Fibroblast of lung (primary cell): ENCODE measurements at regions not wholly inside any gene's neighbourhood (a gene's known extent, or its start where the extent isn't known, plus 50 kb on each side); places are given as distances from the start of the nearest gene placed in this dataset.

ENCODE experiments used
- DNase-seq, 2 donors: peaks; one replicate each; pipeline versions ENCODE4 v3.0.0 to v3.0.0-alpha.2; 2010; ENCODE audit warnings: low read depth in 2 of 2
- H2AFZ ChIP-seq: 2 replicates; pipeline ENCODE4 v1.5.1; 2012; ENCODE audit warnings: low read length, control low read depth, inconsistent platforms
- H3K27ac ChIP-seq: 2 replicates; pipeline ENCODE4 v1.5.1; 2011; ENCODE audit warnings: low read length, control low read depth; ENCODE audit not compliant: insufficient read depth
- H3K27me3 ChIP-seq: 2 replicates; pipeline ENCODE4 v1.5.1; 2011; ENCODE audit warnings: mild to moderate bottlenecking, low read length; ENCODE audit not compliant: control insufficient read depth, insufficient read depth
- H3K36me3 ChIP-seq: 2 replicates; pipeline ENCODE4 v1.5.1; 2011; ENCODE audit warnings: low read length; ENCODE audit not compliant: control insufficient read depth, insufficient read depth
- H3K4me1 ChIP-seq: 2 replicates; pipeline ENCODE4 v1.5.1; 2011; ENCODE audit warnings: low read length; ENCODE audit not compliant: control insufficient read depth, insufficient read depth; ENCODE audit errors: extremely low read depth
- H3K4me2 ChIP-seq: 2 replicates; pipeline ENCODE4 v1.5.1; 2011; ENCODE audit warnings: low read length, control low read depth; ENCODE audit not compliant: insufficient read depth; ENCODE audit errors: extremely low read depth
- H3K4me3 ChIP-seq, 4 experiments: fragments of 200-600 bp in 1 of 4; sonication (generic) in 1 of 4; replicated peaks in 1 of 4; 2 replicates each; pipeline ENCODE4 v1.5.1; 2011 to 2016; ENCODE audit warnings: low read length in 4 of 4, low read depth in 3 of 4, mild to moderate bottlenecking in 3 of 4, control low read depth in 2 of 4, inconsistent platforms in 1 of 4, mixed read lengths in 1 of 4; ENCODE audit not compliant: insufficient read depth in 1 of 4; ENCODE audit errors: control extremely low read depth in 1 of 4
- H3K79me2 ChIP-seq: 2 replicates; pipeline ENCODE4 v1.5.1; 2012; ENCODE audit warnings: mild to moderate bottlenecking, low read length, inconsistent platforms; ENCODE audit not compliant: control insufficient read depth, insufficient read depth
- H3K9ac ChIP-seq: 2 replicates; pipeline ENCODE4 v1.5.1; 2011; ENCODE audit warnings: mild to moderate bottlenecking, low read length, control low read depth; ENCODE audit not compliant: insufficient read depth
- H3K9me3 ChIP-seq: 2 replicates; pipeline ENCODE4 v1.5.1; 2012; ENCODE audit warnings: low read depth, low read length; ENCODE audit not compliant: control insufficient read depth, insufficient read depth
- H4K20me1 ChIP-seq: 2 replicates; pipeline ENCODE4 v1.5.1; 2011; ENCODE audit warnings: low read length; ENCODE audit not compliant: control insufficient read depth, insufficient read depth; ENCODE audit errors: extremely low read depth
- EZH2 ChIP-seq: IDR thresholded peaks from 2 replicates; pipeline ENCODE4 v1.5.1; 2012; ENCODE audit warnings: low read length, control low read depth, mild to moderate bottlenecking; ENCODE audit errors: missing control alignments
- TF ChIP-seq, protein P1 (sequence below), 2 donors: IDR thresholded peaks in 1 of 2; conservative IDR thresholded peaks in 1 of 2; 1 replicate in 1 of 2; 2 replicates in 1 of 2; pipeline ENCODE4 v1.5.1; 2011 to 2012; ENCODE audit warnings: low read length in 2 of 2, control low read depth in 1 of 2, inconsistent platforms in 1 of 2, low read depth in 1 of 2, mild to moderate bottlenecking in 1 of 2

DNA sequence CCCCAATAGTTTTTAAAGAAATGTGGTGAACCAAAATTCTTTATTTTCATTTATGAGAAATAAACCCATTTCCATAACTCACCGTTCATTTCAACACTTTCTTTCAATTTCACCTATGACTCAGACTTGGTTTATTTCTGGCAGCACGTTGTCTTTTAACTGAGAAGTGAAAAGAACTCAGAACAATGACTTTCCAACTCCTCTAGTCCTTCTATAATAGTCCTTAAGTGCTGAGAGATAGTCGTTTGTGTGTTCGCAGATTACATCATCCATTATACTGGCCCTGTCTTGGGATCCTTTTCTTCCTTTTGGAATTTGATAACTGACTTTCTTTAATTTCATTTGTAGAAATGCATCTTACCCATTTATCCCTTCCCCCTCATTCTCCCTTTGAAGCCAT, 113.6 kb downstream of the GLUD2 start:
- no peaks in the 10 kb centered on the region for H3K27me3 ChIP-seq
- no peak overlapping the region for H2AFZ ChIP-seq
- no peak overlapping the region for H3K4me3 ChIP-seq
- no peak overlapping the region for H3K27ac ChIP-seq
- H3K4me1 ChIP-seq, result no peaks in the 10 kb centered on the region
- TF ChIP-seq, protein P1, sequence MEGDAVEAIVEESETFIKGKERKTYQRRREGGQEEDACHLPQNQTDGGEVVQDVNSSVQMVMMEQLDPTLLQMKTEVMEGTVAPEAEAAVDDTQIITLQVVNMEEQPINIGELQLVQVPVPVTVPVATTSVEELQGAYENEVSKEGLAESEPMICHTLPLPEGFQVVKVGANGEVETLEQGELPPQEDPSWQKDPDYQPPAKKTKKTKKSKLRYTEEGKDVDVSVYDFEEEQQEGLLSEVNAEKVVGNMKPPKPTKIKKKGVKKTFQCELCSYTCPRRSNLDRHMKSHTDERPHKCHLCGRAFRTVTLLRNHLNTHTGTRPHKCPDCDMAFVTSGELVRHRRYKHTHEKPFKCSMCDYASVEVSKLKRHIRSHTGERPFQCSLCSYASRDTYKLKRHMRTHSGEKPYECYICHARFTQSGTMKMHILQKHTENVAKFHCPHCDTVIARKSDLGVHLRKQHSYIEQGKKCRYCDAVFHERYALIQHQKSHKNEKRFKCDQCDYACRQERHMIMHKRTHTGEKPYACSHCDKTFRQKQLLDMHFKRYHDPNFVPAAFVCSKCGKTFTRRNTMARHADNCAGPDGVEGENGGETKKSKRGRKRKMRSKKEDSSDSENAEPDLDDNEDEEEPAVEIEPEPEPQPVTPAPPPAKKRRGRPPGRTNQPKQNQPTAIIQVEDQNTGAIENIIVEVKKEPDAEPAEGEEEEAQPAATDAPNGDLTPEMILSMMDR (conservative IDR thresholded peaks at IDR 0.05 in 1 of 2, IDR thresholded peaks at IDR 0.05 in 1 of 2; ENCODE audit: low read depth in 1 of 2, low read length in 2 of 2), result no peak
- TF ChIP-seq EZH2, result no peak
- DNase-seq, result peak in 1 of 2 donors; percentile 31
- H3K4me2 ChIP-seq, result no peak overlapping the region
- no peaks in the 10 kb centered on the region for H3K9me3 ChIP-seq
- no peaks in the 10 kb centered on the region for H4K20me1 ChIP-seq
- H3K79me2 ChIP-seq, result no peaks in the 10 kb centered on the region
- no peaks in the 10 kb centered on the region for H3K36me3 ChIP-seq
- no peak overlapping the region for H3K9ac ChIP-seq

DNA sequence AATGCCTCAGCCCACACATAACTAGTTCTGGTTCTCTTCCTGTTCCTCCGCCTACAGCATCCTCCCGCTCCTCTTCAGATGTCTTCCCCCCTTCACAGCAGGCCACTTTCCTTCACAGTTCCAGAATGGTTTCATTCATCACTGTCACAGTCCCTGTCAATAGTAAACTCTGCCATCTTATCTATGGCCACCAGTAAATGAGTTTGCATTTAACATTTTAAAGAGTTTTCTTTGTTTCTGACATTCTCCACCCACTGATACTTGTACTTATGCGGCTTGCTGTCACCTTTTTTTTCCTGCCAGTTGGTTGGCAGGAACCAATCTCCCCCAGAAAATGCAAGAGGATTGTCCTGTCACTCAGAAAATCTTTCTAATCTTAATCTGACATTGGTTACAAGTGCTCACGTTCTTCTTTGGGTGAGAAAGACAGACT, 114.1 kb downstream of the GLUD2 start:
- no peak for DNase-seq
- H3K4me1 ChIP-seq, result no peaks in the 10 kb centered on the region
- no peaks in the 10 kb centered on the region for H4K20me1 ChIP-seq
- H3K36me3 ChIP-seq, result no peaks in the 10 kb centered on the region
- H2AFZ ChIP-seq, result no peak overlapping the region
- no peak overlapping the region for H3K9ac ChIP-seq
- H3K79me2 ChIP-seq, result no peaks in the 10 kb centered on the region
- no peaks in the 10 kb centered on the region for H3K9me3 ChIP-seq
- H3K27ac ChIP-seq, result no peak overlapping the region
- no peaks in the 10 kb centered on the region for H3K27me3 ChIP-seq
- H3K4me2 ChIP-seq, result no peak overlapping the region
- no peak overlapping the region for H3K4me3 ChIP-seq
- TF ChIP-seq, protein P1 (conservative IDR thresholded peaks at IDR 0.05 in 1 of 2, IDR thresholded peaks at IDR 0.05 in 1 of 2; ENCODE audit: low read depth in 1 of 2, low read length in 2 of 2), result no peak
- no peak for TF ChIP-seq EZH2

GRCh38 chrX:121163443-121163842, 116.0 kb downstream of the GLUD2 start:
- Histone ChIP-seq H2AFZ (no peak overlapping the region), H3K79me2 (no peaks in the 10 kb centered on the region), H3K4me3 (no peak overlapping the region), H3K4me2 (no peak overlapping the region), H3K9me3 (no peaks in the 10 kb centered on the region), H3K4me1 (no peaks in the 10 kb centered on the region), H3K9ac (no peak overlapping the region), H4K20me1 (no peaks in the 10 kb centered on the region), H3K36me3 (no peaks in the 10 kb centered on the region), H3K27me3 (no peaks in the 10 kb centered on the region), H3K27ac (no peak overlapping the region)
- DNase-seq, result no peak
- TF ChIP-seq, protein P1 (conservative IDR thresholded peaks at IDR 0.05 in 1 of 2, IDR thresholded peaks at IDR 0.05 in 1 of 2; ENCODE audit: low read depth in 1 of 2, low read length in 2 of 2), result no peak
- TF ChIP-seq EZH2, result no peak
